ENCODE measurements at regions not wholly inside any gene's neighbourhood (a gene's known extent, or its start where the extent isn't known, plus 50 kb on each side); places are given as distances from the start of the nearest gene placed in this dataset.

GRCh38 chr16:87037012-87037411 lies 280.2 kb downstream of the C16orf95 start:
- no peak for TF ChIP-seq CTCF (IDR thresholded peaks at IDR 0.05; ENCODE audit: low read depth, low read length)
- no peak for TF ChIP-seq EZH2phosphoT487 (IDR thresholded peaks at IDR 0.05; ENCODE audit: low read depth)
